GM04504 (cell line): ENCODE measurements at regions not wholly inside any gene's neighbourhood (a gene's known extent, or its start where the extent isn't known, plus 50 kb on each side); places are given as distances from the start of the nearest gene placed in this dataset.

Experiments
- DNase-seq: peaks from one replicate; pipeline ENCODE4 v3.0.0-alpha.2; 2012; ENCODE audit warnings: low read depth

DNA sequence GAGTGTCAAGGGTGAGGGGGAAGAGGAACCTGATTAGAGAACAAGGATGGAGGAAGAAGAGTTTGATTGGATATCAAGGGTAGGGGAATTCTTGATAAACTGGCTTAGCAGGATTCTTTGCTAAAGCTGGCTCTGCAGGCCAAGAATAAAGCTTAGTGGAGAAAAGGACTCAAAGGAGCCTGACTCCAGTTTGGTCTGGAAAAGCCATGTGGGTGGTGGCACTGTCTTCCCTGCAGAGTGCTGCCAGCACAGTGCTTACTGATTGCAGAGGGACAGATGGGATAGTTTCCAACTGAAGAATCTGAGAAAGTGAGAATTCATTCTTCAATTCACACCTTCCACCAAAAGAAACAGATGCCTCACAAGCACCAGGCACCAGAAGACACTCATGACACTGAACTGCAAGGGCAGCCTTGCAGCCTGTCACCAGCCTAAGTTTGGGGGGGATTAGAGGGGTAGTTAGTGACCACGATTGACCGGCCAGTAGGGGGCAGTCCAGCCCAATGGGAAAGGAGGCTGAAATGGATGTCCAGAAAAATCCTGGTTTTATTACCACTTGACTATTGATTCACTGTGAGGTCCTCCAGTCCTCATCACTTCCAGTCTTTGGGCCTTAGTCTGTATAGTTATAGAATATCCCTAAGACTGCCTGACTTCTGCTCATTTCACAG lies 334.5 kb downstream of the SMAD2 start:
- DNase-seq: no peak

DNA sequence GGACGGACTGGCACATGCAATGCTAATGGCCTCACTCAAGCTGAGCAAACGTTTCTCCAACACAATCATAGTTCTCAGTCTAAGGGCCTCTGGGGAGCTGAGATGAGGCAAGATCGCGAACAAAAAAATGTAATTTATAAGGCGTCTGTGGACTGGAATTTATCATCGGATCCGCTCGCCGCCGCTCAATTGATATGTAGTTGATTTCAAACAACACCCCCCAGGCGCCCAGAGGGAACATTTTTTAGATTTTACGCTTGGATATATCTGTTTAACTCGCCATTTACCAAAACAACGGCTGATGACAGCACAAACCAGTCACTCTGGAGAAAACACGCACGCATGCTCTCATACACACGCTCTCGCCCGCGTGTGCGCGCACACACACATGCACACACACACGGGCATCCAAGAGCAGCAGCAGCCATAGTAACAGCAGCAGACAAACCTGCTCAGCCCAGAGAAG lies 335.8 kb downstream of the SMAD2 start:
- no peak for DNase-seq

DNA sequence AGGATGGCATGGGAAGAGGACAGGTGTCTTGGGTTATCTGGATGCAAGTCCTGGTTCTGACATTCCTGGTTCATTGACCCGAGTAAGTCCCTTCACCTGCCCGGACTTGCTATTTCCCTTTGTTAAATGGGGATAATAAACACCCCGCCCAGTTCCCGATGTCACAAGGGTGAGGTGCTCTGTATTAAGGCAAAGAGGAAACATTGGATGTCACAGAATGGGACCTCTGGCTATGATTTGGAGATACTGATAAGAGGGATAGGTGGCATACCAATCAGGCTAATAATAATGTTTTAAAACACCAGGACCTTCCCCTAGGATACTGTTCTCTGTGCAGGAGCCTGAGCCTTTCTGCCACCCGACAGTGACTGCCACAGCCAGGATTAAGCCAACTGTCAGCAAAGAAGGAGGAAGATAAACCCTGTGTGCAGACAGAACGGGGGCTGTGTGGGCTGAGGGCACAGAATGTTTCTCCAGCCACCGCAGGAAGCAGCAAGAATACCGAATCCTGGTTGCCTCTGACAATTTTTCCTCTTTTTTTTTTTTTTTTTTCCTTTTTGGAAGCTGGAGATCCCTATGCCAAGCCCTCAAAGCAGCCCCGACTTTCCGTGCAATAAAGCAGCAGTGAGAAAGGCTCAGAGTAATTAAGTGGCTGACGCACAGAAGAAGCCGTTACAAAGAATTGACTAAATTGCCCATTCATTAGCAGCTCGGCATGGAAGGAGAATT lies 336.6 kb downstream of the SMAD2 start:
- DNase-seq: no peak

DNA sequence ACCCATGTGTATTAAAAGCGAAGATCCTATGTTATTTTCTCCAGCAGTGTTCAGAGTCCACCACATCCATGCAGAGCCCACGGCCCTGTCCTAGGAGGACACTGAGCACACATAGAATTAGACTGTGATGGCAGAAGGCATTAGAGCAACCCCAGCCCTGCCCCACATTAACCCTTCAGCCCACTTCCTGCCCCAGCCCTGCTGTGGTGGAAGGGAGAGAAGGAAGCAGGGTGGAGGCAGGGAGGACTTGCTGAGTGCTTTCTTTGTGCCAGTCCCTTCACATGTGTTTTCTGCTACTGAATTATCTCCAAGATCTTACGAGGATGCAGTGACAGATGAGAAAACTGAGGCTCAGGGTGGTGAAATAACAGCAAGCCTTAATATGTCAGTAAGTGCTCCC lies 339.0 kb downstream of the SMAD2 start:
- DNase-seq: no peak

DNA sequence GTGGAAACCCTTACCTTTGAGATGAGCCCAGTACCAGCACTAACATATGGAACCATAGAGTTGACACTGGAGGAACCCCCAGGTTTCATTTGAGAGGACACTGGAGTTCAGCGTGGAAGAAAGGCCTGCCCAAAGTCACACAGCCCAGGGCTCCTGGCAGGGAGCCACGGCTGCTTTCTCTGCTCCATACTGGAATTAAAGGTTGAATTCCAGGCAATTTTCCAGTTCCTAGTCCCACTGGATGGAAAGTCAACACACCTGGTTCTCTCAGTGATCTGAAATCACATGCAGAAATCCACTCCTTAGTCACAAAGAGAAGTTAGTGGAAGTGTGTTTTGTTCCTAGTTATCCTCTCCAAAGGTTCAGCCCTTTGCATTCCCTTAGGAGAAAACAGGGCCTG lies 336.1 kb upstream of the SKOR2 start:
- DNase-seq: no peak

DNA sequence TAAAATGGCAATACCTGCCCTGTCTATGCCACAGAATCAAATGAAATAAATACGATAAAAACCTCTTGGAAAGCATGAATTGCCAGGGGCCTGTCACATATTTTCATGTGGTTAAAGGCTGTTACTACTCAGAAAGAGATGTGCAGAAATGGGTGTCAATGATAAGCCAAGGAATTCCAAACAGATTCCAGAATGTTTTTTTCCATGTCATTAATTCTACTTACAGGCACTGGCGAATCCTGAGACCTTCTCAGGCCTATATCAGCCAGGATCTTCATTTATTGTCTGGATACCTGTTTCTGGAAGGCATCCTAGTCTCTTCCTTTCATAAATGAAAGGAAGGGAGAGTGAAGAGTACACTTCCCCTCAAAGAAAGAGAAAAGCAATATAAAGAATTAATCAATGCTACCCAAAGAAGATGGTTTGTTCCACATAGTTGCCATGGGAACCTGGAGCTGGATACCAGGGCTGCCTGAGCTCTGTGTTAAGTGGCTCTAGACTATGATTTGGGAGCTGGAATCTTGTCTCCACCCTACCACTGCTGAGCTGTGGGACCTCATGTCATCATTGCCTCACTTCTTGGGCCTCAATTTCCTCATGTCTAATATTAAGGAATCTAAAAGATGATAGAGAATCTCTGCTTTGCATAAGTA lies 335.1 kb upstream of the SKOR2 start:
- DNase-seq: no peak

DNA sequence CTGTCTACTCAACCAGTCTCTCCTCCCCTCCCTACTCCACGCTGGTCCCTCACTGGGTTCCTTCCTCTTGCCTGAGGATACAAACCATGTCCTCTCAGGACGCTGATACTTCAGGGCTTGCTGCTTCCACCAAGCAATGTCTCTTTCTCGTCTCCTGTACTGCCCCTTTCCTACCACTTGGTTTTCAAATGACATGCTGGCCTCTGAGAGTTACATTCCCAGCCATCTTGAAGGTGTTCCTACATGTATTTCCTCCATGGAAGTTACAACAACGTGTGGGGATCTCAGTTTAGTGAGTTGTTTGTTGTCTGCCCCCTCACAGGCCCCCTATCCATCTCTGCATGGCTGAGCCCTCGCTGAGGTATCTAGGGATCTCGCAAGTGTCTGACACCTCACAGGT lies 334.5 kb upstream of the SKOR2 start:
- DNase-seq: no peak

DNA sequence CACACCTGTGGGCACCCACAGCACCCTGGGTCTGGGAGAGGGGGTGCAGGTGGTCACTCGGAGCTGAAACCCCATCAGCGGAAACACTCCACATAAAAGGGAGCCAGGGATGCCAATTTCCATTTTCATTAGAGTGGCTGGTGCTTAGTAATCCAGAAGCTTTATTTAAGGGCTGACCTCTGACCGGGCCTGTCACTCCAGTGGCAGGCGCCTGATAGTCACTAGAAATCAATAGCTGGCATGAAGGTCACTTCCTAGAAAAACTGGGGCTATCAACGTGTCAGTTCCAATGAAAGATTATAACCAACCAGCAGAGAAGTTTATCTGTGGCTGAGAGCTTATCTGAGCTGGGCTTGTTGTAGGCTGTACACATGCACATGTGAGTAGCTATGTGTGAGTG lies 333.7 kb upstream of the SKOR2 start:
- DNase-seq: no peak

DNA sequence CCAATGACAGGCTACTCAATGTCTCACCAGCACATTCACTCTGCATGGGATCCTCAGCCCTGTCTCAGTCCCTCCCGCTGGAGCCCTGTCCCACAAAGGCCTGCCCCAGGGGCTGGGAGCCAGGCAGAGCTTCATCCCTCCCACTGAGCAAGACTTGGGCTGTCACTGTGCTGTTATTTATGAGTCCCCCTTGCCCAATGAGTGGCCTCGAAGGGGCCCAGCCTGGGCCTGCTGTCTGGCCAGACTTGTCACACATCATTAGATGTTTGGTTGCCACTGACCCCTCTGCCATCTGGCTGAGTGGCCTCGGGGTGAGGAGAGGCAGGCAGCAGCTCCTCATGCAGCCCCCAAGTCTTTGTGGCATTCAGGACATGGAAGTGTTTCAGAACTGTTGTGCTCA lies 330.6 kb upstream of the SKOR2 start:
- no peak for DNase-seq

DNA sequence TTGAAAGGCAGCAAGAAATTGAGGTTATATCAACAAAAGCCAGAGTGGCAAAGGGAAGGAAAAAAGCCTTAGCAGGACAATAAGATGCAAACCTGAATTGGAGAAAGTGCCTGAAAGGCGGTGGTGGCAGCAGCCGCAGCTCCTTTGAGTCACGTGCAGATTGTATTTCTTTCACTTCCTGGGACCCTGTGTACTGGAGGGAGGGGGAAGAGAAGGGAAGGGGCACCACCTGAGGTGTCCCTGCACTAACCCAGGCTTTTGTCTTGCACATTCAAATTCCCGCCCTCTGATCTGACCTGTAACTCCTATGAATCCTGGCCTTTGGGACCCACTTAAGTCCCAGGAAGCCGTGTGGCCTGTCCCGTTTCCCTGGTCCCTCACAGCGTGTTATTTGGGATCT lies 326.1 kb upstream of the SKOR2 start:
- no peak for DNase-seq

DNA sequence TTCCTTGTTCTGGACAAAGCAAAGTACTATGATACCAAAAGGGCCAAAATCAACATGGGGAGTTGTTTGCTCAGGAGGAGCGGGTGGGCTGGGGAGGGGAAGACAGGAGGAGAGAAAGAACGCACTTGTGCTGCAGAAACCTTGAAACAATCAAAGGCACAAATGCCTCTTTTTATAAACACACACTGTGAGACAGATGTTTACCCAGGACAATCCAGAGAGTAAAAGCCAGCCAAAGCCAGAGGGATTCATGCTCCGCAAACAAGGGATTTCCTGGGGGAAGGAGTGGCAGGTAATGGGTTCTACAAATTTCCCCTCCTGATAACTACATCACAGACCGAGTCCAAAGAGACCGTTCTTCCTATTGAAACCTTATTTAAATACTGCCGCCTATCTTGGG lies 323.5 kb upstream of the SKOR2 start:
- no peak for DNase-seq

DNA sequence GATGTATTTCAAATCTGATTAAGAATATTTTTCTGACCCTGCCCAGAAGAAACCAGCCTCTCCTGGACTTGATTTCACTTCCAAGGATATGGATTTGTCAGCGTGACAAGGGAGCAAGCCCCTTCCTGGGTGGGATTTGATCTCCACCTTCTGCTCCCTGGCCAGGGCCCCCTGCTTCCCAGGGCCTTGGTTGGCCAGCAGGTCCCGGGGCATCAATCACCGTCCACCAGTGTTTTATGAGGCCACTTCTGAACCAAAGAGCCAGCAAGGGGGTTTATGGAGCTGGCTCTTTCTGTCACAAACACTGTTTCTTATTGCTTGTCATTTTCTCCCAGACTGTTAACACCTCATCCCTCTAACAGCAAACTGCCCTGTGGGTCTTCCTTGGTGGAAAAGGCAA lies 320.5 kb upstream of the SKOR2 start:
- DNase-seq: no peak

DNA sequence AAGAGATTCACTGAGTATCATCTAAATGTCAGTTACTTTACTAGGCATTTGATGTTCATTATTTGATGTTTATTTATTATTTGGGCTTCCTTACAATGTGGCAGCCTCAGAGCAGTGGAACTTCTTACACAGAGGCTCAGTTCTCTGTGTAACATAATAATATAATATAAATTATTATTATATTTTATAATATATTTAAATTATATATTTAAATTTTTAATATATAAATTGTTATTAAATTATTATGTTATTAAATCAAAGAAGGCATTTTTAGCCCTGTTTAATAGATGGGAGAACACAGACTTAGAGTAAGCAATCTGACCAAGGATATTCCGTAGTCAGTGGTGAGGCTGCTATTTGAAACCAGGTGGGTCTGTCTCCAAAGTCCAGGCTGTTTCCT lies 315.3 kb upstream of the SKOR2 start:
- DNase-seq: no peak

DNA sequence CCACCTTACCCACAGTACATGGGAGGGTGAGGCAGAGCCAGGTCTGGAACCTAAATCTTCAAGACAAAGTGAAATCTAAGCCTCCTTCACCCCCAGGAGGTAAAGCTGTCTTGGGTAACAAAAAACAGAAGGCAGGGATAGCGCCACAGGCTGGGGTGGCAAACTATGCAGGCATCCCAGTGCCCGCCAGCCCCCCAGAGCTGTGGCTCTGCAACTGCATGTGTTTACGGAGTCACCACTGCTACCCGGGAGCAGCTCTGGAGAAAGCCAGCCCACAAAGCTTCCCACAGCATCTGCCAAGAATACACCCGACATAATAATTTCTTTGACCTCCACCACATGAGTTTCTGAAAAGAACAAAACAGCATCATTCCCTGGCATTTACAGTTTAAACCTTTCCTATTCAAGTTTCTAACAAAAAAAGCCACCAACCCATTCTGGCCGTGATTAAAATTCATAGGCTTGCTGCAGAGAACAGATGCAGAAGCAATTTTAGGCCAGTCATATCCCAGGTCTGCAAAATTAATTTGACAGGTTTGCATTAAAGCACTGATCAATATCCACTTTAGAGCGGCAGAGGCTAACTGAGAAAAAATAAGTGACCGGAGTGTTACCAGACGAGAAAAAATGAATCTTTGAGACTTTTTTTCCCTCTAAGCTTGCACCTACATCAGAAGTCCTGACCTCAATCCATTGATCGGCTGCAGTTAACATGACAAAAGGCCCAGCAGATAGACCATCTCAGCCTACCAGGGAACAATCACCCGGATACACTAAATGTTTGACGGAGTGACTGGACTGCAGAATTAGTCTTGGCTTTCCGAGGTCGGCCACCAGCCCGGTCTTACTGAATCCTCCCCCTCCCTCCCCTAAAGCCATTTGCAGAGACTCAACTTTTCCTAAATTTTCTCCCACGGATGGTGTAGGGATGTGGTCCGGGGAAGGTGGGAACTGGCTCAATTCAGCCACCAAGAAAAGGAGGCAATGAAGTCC lies 309.6 kb upstream of the SKOR2 start:
- DNase-seq: no peak

DNA sequence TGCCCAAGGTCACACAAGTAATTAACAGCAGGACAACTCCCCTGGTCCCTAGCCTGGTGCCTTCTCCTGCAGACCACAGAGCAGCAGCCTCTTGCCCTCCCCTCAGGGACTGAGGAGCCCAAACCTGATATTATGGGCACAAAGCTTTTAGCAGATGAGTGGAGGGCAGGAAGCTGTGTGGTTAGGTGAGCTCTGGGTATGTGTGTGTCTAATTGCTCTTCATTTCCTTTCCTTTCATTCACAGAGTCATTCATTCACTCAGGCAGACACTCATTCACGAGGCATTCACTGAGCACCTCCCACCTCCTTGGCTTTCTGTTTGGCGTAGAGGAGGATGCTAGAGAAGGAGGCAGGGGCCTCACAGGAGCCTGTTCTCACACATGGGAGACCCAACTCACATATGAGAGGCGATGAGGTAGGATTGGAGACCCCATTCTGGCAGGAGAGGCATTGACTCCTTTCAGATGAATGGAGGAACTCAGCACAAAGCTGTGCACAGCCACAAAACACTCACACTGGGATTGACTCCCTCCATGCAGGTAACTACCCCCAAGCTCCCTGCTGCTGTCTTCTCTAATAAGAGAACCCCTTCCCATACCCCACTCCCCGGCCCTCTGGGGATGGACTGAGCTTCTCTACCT lies 306.8 kb upstream of the SKOR2 start:
- no peak for DNase-seq

DNA sequence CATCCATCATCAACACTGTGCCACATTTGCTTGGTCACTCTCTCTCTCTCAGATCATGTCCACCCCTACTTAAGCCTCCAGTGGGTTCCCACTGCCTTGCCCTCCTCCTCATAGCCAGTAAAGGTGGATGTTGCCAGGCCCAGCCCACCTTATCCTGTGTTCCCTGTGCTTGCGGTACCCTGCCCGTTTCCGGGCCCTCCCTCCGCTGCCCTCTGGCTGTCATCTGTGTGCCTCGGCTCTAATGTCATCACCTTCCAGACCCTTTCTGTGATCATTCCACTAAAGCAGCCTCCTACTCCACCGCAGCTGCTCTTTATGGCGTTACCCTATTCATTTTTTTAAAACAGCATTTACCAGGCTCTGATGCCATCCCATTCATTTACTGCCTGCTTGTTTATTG lies 305.7 kb upstream of the SKOR2 start:
- DNase-seq: no peak

DNA sequence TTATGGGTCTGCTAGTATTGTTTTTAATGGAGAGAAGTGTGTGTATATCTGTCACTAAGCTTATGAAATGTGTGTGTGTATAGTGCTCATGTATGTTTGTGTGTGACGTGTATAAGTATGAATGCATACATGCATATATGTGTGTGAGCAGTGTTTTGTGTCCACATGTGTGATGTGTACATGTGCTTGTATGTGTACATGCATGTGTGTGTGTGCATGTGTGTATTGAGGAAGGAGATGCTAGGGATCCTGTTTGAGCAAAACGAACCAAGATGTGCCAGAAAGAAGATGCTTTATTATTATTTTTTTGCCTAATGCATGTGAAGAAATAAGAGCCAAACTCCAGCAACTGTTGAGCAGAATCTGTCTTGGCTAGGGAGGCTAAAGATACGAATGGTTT lies 301.3 kb upstream of the SKOR2 start:
- DNase-seq: no peak

DNA sequence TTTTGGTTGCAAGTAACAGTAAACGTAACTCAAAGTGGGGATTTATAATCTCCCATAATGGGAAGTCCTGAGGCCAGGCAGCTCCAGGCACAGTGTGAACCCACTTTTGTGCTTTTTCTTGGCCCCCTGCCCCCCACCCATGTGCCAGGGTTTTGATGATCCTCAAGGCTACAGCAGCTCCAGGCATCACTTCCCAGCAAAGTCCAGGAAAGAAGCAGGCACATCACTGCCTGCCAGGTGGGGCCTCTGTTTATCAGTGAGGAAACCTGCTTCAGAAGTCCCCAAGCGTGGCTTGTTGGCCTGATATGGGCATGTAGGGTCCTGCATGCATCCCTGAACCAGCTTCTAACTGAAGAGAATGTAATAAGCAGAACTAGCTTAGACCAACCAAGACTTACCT lies 299.2 kb upstream of the SKOR2 start:
- no peak for DNase-seq

DNA sequence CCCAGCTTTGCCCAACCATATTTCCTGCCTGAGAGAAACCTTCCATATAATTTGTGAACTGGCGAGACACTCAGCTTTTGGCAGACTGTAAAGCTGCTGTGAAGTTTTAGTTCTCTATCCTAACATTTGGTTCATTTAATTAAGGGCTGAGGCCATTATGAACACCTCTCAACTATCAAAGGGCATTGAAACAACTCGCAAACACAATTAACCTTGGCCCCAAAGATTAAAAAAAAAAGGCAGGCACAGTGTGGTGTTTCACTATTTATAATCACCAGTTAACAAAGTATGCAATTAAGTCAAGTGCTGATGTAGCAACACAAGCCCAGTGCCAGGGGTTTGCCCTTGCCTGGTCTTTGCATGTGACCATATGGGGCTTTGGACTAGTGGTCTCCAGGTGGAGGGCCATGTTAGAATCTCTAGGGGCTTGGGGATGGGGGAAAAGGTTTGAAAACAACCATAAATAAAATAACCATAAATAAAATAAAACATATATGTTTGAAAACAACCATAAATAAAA lies 297.6 kb upstream of the SKOR2 start:
- no peak for DNase-seq

DNA sequence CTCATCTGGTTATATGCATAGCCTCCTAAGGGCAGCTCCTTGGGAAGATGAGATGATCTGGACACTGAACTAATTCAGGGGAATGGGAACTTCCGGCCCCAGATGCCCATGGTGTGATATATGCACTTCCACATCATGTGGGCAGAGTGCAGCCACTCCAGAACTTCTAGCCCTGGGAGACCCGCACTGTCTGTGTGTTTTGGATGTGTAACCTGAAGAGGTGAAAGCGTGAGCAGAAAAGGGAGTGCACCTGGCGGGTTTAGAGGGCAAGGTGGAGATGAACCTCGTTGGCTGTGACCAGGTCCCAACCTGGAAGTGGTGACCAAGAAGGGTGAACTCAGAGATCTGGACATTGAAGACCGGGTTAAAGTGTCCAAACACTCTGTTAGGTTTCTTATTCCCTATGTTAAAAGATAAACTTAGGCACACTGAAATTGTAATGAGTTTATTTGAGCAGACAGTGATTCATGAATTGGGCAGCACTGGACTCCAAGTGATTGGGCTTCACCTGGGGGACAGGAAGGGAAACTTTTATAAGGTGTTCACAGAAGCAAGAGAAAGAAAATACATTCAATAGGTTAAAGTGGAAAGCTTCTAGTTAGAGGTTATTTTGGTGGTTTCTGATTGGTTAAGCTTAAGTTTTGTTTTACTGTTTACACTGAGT lies 296.2 kb upstream of the SKOR2 start:
- no peak for DNase-seq

DNA sequence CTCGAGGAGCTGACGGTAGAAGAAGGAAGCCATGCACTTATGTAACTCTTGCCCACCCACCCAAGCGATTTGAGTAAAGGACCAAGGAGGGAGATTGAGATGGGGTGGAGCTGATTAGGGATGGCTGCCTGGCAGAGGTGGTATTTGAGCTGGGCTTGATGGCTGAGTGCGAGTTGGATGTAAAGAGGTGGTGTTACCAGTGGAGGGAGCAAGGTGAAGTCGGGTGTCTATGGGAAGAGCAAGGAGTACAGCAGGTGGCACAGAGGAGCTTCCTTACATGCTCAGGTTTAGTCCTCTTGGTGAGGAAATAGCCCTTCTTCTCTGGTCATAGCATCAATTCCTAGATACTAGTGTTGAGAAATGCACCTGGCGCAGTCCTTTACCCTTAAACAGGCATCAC lies 294.2 kb upstream of the SKOR2 start:
- DNase-seq: no peak
